ENCODE measurements at regions not wholly inside any gene's neighbourhood (a gene's known extent, or its start where the extent isn't known, plus 50 kb on each side); places are given as distances from the start of the nearest gene placed in this dataset.

DNA sequence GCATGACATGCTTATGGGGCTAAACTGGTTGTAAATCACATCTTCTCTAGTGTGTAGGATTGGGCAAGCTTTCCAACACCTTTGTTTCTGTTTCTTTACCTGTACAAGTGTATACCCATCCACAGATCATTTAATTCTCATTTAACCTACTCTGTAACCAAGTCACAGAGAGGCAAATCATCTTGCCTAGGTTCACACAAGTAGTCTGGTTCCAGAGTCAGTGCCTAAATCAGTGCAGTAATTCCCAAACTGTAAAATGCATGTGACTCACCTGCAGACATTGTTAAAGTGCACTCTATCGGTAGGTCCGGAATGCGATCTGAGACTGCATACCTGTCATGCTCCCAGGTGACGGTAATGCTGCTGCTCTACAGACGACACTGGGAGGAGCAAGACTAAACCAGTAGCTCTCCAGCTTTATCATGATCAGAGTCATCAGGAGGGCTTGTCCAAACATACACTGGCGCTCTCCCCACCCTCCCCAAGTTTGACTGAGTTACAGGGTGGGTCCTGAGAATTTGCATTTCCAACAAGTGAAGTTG lies 107.9 kb upstream of the FREM1 start:
- Histone ChIP-seq H3K79me2 (ENCODE audit: control insufficient read depth, insufficient read depth, low read length) (no peaks in the 10 kb centered on the region), H4K20me1 (replicated peaks; ENCODE audit: control insufficient read depth, insufficient read depth, low read length) (no peaks in the 10 kb centered on the region), H3K4me2 (ENCODE audit: insufficient read depth, low read length) (no peak overlapping the region), H3K4me1 (replicated peaks in 1 of 2; ENCODE audit: control insufficient read depth in 2 of 2, insufficient read depth in 2 of 2, low read length in 2 of 2) (no peaks in the 10 kb centered on the region), H3K9me1 (ENCODE audit: control insufficient read depth, insufficient read depth, low read length) (no peaks in the 10 kb centered on the region), H3K36me3 (ENCODE audit: control insufficient read depth, insufficient read depth, low read length) (no peaks in the 10 kb centered on the region), H3K27me3 (ENCODE audit: control insufficient read depth in 2 of 2, insufficient read depth in 2 of 2, low read length in 2 of 2) (no peaks in the 10 kb centered on the region), H3K9ac (ENCODE audit: insufficient read depth in 1 of 2, low read depth in 2 of 2, low read length in 2 of 2) (no peak overlapping the region), H3K9me3 (replicated peaks; ENCODE audit: control insufficient read depth, insufficient read depth, low read depth, low read length) (no peaks in the 10 kb centered on the region), H2AFZ (ENCODE audit: low read depth, low read length) (no peak overlapping the region), H3K27ac (ENCODE audit: extremely low read depth, low read depth, low read length) (no peak overlapping the region), H3K4me3 (no peak overlapping the region)
- no peak for ATAC-seq
- WGBS (ENCODE audit: insufficient coverage, low coverage, missing lambda C conversion rate) = 3% methylated on average over 6 of the region's 6 CpGs
- in situ Hi-C loops (cut with MboI) = no loop called here
- ChIA-PET POLR2A (no interaction called here), CTCF (ENCODE audit: low intra/inter-chr PET ratio) (no interaction called here)
- no peak for DNase-seq (ENCODE audit: extremely low read depth in 1 of 4, low spot score in 3 of 4)
- no TSS peak for BruUV-seq (replicated peaks)
- intact Hi-C loops (cut with micrococcal nuclease) = no loop called here
- TF ChIP-seq SIN3B (IDR thresholded peaks at IDR 0.05; ENCODE audit: low read depth) = no peak
- TF ChIP-seq, protein P1, sequence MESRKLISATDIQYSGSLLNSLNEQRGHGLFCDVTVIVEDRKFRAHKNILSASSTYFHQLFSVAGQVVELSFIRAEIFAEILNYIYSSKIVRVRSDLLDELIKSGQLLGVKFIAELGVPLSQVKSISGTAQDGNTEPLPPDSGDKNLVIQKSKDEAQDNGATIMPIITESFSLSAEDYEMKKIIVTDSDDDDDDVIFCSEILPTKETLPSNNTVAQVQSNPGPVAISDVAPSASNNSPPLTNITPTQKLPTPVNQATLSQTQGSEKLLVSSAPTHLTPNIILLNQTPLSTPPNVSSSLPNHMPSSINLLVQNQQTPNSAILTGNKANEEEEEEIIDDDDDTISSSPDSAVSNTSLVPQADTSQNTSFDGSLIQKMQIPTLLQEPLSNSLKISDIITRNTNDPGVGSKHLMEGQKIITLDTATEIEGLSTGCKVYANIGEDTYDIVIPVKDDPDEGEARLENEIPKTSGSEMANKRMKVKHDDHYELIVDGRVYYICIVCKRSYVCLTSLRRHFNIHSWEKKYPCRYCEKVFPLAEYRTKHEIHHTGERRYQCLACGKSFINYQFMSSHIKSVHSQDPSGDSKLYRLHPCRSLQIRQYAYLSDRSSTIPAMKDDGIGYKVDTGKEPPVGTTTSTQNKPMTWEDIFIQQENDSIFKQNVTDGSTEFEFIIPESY (CRISPR knock-in tag; IDR thresholded peaks at IDR 0.05) = no peak
- no peak for TF ChIP-seq ZNF699 (CRISPR knock-in tag; IDR thresholded peaks at IDR 0.05; ENCODE audit: insufficient replicate concordance)
- TF ChIP-seq, protein P2, sequence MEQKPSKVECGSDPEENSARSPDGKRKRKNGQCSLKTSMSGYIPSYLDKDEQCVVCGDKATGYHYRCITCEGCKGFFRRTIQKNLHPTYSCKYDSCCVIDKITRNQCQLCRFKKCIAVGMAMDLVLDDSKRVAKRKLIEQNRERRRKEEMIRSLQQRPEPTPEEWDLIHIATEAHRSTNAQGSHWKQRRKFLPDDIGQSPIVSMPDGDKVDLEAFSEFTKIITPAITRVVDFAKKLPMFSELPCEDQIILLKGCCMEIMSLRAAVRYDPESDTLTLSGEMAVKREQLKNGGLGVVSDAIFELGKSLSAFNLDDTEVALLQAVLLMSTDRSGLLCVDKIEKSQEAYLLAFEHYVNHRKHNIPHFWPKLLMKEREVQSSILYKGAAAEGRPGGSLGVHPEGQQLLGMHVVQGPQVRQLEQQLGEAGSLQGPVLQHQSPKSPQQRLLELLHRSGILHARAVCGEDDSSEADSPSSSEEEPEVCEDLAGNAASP (IDR thresholded peaks at IDR 0.05) = no peak
- TF ChIP-seq CBX3 (IDR thresholded peaks at IDR 0.05; ENCODE audit: borderline replicate concordance in 1 of 2, low read length in 2 of 2) = no peak
- no peak for TF ChIP-seq NONO (IDR thresholded peaks at IDR 0.05; ENCODE audit: low read depth in 2 of 2, low read length in 1 of 2)
- no peak for TF ChIP-seq ZNF280B (CRISPR knock-in tag; IDR thresholded peaks at IDR 0.05)
- no peak for TF ChIP-seq KLF10 (CRISPR knock-in tag; IDR thresholded peaks at IDR 0.05)
- TF ChIP-seq PHF8 (IDR thresholded peaks at IDR 0.05; ENCODE audit: borderline replicate concordance, low read length) = no peak
- no peak for TF ChIP-seq WHSC1 (IDR thresholded peaks at IDR 0.05; ENCODE audit: low read length)
- no peak for TF ChIP-seq MAZ (CRISPR knock-in tag; conservative IDR thresholded peaks at IDR 0.05 in 1 of 2, IDR thresholded peaks at IDR 0.05 in 1 of 2)
- TF ChIP-seq HMG20A (CRISPR knock-in tag; conservative IDR thresholded peaks at IDR 0.05) = no peak
- TF ChIP-seq NFATC3 (IDR thresholded peaks at IDR 0.05) = no peak
- no peak for TF ChIP-seq BCL6 (CRISPR knock-in tag; IDR thresholded peaks at IDR 0.05)
- TF ChIP-seq MEF2D (tag; conservative IDR thresholded peaks at IDR 0.05; ENCODE audit: low read depth) = no peak
- no peak for TF ChIP-seq EZH2 (IDR thresholded peaks at IDR 0.05; ENCODE audit: borderline replicate concordance, low read depth, low read length)
- no peak for TF ChIP-seq MLLT1 (IDR thresholded peaks at IDR 0.05)
- no peak for TF ChIP-seq RBM22 (IDR thresholded peaks at IDR 0.05; ENCODE audit: low read depth, low read length, poor library complexity, severe bottlenecking)
- FAIRE-seq = no peak

Data from K562 (cell line).